HG02938 (cell line): ENCODE measurements at regions not wholly inside any gene's neighbourhood (a gene's known extent, or its start where the extent isn't known, plus 50 kb on each side); places are given as distances from the start of the nearest gene placed in this dataset.
"Not testable (repeated sequence)": the region's sequence is repeated elsewhere in the genome, so short reads cannot be mapped to it uniquely, and the experiment has no call there.

ENCODE experiments used
- ATAC-seq: cut with Tn5 transposase; IDR thresholded peaks from one replicate; pipeline ENCODE4 v1.9.1; 2021; ENCODE audit warnings: mild to moderate bottlenecking, moderate library complexity; ENCODE audit not compliant: unreplicated experiment

DNA sequence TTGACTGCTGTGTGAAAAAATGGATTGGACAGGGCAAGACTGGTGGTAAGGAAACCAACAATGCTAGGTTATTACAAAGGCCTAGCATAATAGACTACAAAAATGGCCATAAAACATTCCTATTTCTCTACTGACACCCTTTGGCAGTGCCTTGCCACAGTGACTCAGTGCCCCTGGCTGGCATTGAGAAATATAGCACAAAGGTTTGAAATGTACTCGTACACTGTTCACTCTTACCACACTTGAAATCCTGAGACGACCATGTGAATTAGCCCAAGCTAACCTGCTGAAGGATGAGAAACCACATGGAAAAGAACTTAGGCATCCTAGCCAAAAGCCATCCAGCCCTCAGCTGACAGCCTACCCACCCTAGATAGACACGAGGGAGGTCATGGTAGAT, 149.8 kb upstream of the PALMD start:
- ATAC-seq = no peak

DNA sequence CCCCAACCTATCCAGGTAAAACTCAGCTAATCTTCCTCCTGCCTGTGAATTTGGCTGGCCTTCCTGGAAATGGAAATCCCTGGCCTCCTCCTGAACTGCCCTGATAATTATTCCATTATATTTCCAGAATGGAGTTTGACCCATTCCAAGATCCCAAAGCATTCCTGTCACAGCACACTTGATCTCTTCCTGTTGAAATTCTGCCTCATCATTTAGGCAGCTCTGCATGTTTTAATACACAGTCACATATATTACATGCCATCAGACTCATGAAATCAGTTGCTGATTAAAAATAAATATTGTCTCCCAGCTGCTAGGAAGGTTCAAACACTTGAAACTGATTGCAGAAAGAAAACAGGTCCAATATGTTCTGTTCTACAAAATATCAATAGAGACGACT, 148.2 kb upstream of the PALMD start:
- ATAC-seq = no peak

DNA sequence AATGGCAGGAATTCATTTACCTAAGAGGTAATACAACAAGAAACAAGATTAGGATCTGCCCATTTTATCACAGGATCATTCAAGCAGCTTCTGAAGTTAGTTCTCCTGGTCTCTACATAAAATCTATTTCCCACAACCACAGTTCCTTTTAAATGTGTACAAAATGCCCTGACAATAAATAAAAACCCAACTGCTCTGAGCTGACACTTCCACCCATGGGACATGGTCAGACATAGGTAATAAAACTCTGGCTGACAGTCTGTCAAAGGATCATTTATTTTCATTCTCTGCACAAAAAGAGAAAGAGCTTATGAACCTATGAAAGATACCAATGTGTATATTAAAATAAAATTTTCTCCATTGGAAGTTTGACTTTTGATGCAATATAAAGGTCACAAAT, 145.4 kb upstream of the PALMD start:
- no peak for ATAC-seq

DNA sequence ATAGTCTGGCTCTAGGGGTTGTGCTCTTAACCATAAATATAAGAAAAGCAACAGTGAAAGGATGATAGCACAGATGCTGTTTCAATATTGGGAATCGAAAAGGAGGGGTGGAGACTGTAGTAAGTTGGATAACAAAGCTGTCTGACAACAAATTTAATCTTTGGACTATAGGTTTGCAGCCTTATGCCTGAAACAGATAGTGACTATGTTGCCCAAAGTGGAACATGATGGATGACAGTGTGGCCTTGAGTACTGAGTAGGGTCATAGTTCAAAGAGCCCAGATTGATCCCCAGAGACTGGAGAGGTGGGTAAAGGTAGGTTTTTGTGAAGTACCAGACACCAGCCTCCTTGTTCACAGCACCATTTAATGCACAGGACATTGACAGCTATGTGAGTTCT, 144.0 kb upstream of the PALMD start:
- ATAC-seq = no peak

DNA sequence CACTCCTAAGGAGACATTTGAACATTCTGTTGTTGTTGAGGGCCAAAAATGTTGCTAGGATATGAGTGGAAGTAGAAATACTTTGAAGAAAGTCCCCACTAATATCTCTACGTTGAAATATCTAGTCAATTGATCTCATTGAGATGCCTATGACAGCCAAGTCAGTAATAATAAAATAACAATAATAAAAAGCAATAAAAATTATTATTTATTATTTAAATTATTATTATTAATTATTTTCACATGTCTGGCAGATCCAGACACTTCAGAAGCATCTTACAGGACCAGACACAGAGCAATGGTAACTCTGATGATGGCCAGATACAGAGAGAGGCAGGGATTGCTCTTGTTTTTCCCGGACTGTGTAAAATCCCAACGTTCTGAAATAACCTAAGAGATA, 143.5 kb upstream of the PALMD start:
- no peak for ATAC-seq

DNA sequence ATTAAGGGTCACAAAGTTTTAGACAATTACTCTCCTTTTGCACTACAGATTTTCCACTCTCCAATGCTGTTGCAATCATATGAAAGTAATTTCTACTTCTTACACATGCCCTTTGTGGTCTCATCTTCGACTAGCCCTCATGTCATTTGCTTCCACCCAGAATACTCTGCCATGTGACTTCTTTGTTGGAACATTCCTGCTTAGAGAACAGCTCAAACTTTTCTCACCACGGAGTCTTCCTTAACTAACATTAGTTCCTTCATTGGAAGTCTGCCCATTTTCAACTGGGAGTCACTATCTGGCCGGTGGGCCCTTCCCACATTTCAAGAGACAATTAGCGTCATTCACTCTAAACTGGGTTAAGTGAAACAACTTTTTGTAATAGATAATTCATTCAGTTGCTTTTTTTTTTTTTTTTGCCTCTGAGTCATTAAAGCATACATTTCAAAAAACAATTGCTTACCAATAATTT, 142.6 kb upstream of the PALMD start:
- no peak for ATAC-seq

DNA sequence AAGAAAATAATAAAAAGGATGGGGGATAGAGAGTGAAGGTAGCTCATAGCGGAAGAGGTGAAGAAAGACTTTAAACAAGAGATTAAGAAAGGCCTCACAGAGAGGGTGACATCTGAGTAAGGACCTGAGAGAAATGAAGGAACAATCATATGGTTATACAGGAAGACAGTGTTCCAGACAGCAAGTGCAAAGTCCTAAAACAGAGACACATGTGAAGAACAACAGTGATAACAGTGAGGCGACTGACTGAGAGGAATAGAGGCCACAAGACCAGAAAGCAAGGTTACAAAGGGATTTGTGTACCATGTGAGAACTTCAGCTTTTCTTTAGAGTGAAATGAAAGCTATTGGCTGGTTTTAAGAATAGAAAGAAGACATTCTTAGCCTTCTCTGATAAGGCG, 141.6 kb upstream of the PALMD start:
- no peak for ATAC-seq

DNA sequence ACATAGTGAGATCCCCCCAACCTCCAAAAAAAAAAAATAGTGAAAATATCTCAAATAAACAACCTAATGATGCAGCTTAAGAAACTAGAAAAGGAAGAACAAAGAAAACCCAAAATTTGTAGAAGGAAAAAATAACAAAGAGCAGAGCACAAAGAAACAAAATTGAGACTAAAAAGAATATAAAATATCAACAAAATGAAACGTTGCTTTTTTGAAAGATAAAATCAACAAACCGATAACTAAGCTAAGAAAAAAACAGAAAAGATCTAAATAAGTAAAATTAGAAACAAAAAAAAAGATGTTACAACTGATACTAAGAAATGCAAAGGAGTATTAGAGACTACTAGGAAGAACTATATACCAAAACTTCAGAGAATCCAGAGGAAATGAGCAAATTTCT, 139.3 kb upstream of the PALMD start:
- no peak for ATAC-seq

DNA sequence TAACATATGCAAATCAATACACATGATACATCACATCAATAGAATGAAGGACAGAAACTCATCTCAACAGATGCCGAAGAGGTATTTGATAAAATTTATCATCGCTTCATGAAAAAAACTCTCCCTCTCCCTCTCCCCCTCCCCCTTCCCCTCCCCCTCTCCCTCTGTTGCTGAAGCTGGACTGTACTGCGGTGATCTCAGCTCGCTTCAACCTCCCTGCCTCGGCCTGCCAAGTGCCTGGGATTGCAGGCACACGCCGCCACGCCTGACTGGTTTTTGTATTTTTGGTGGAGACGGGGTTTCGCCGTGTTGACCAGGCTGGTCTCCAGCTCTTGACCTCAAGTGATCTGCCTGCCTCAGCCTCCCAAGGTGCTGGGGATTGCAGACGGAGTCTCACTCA, 138.5 kb upstream of the PALMD start:
- not testable (repeated sequence) for ATAC-seq

DNA sequence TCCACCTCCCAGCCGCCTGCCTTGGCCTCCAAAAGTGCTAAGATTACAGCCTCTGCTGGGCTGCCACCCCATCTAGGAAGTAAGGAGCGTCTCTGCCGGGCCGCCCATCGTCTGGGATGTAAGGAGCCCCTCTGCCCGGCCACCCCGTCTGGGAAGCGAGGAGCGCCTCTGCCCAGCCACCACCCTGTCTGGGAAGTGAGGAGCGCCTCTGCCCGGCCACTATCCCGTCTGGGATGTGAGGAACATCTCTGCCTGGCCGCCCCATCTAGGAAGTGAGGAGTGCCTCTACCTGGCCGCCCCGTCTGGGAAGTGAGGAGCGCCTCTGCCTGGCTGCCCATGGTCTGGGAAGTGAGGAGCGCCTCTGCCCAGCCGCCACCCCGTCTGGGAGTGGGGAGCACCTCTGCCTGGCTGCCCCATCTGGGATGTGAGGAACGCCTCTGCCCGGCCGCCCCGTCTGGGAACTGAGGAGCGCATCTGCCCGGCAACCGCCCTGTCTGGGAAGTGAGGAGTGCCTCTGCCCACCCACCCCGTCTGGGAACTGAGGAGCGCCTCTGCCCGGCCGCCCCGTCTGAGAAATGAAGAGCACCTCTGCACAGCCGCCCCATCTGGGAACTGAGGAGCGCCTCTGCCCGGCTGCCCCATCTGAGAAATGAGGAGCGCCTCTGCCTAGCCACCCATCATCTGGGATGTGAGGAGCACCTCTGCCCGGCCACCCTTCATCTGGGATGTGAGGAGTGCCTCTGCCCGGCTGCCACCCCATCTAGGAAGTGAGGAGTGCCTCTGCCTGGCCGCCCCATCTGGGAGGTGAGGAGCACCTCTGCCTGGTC, 137.8 kb upstream of the PALMD start:
- no peak for ATAC-seq

DNA sequence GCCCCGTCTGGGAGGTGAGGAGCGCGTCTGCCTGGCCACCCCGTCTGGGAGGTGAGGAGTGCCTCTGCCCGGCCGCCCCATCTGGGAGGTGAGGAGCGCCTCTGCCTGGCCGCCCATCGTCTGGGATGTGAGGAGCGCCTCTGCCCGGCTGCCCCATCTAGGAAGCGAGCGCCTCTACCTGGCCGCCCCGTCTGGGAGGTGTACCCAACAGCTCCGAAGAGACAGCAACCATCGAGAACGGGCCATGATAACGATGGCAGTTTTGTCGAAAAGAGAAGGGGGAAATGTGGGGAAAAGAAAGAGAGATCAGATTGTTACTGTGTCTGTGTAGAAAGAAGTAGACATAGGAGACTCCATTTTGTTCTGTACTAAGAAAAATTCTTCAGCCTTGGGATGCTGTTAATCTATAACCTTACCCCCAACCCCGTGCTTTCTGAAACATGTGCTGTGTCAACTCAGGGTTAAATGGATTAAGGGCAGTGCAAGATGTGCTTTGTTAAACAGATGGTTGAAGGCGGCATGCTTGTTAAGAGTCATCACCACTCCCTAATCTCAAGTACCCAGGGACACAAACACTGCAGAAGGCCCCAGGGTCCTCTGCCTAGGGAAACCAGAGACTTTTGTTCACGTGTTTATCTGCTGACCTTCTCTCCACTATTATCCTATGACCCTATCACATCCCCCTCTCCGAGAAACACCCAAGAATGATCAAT, 137.0 kb upstream of the PALMD start:
- not testable (repeated sequence) for ATAC-seq

DNA sequence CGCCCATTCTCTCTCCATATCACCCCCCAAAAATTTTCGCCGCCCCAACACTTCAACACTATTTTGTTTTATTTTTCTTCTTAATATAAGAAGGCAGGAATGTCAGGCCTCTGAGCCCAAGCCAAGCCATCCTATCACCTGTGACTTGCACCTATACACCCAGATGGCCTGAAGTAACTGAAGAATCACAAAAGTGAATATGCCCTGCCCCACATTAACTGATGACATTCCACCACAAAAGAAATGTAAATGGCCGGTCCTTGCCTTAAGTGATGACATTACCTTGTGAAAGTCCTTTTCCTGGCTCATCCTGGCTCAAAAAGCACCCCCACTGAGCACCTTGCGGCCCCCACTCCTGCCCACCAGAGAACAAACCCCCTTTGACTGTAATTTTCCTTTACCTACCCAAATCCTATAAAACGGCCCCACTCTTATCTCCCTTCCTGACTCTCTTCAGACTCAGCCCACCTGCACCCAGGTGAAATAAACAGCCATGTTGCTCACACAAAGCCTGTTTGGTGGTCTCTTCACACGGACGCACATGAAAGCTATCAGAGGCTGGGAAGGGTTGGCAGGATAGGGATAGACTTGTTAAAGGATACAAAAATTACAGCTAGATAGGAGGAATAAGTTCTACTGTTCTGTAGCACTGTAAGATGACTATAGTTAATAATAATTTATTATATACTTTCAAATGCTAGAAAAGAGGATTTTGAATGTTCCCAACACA, 130.9 kb upstream of the PALMD start:
- not testable (repeated sequence) for ATAC-seq

DNA sequence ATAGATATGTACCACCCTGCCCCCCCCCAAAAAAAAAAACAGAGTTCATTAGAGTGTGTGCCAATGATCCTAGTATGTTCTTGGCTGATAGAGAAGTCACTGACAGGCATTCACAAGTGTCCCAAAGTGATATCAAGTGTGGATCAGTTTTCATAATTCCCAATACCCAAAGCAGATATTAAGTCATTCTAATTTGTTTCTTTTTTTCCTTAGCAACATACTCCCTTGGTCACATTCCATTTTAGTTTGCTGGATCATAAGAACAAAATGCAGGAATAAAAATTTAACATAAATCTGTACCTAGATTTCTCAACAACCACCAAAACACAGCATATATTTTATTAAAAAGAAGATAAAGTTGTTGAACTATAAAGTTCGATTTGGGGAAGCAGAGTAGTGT, 129.8 kb upstream of the PALMD start:
- ATAC-seq = no peak

DNA sequence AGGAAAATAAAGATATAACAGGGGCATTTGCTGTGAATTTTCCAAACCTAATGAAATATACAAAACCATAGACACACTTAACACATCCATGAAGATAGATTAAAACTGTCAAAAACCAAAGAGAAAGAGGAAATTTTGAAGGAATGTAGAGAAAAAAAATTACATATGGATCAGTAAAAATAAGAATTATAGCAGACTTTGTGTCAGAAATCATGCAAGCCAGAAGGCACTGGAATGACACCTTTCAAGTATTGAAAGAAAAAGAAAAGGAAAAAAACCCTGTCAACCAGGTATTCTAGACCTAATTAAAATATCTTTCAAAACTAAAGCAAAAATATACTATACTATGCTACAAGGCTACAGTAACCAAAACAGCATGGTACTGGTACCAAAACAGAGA, 125.8 kb upstream of the PALMD start:
- no peak for ATAC-seq

DNA sequence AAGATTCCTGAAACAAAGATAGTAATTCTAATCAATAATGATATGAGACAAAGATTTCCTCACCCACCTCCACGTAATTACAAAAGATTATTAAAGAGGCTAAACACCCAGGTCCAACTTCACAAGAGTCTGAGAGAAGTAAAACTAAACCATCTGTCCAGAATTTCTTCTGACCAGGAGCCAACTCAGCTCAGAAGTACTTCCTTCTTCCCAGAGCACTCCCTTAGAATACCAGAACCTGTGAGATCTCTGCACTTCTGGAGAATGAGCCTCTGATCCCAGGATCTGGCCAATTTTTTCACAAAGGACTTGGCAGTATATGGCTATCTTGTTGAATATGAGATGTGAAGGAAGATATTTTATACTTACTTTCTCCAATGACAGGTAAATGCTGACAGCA, 120.6 kb upstream of the PALMD start:
- ATAC-seq = no peak

DNA sequence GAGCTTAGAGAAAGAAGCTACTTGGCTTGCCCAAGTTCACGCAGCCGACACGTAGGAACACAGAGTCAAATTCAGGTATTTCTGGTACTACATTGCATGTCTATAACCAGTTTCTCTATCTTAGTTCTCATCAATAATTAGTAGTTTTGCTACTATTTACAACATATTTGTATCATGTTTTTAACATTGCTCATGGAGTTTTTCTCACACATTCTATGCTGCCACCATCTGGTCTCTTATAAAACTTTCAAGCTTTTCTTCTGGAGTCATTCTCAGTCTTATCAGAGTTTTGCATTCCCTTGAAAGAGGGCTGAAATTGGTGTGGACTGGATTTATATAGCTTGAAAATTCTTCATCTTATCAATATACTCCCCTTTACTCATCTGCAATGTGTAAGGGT, 118.8 kb upstream of the PALMD start:
- no peak for ATAC-seq

DNA sequence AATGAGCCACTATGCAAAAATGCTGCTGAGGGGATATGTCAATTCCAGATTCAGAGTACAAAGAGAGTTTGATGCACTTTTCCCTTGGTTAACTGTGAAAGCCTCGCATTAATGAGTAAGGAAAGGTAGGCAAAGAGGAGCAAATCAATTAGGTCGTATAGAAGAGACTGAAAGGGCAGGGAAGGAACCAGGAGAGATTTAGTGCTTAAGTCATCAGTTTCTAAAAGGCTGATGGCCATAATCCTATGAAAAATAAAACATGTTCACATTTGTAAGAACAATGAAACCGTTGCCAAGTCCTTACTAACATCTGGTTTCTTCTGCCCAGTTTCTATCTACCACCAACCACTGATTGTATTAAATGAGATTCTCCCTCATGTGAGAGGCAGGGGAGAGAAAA, 118.4 kb upstream of the PALMD start:
- ATAC-seq = no peak

DNA sequence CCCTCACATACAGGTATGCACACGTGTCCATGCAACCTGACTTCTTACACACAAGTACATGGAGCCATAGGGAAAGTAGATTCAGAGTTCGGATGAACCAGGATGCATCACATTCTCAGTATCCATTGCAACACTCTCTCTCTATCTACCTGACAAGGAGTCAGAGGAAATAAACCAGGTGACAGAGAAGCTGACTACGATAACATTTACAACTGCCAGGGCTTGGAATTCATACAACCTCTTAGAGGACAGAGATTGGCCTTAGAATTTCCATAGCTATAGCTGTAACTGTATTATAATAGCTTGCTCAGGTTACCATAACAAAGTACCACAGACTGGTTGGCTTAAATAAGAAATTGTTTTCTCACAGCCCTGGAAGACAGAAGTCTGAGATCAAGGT, 116.9 kb upstream of the PALMD start:
- no peak for ATAC-seq

DNA sequence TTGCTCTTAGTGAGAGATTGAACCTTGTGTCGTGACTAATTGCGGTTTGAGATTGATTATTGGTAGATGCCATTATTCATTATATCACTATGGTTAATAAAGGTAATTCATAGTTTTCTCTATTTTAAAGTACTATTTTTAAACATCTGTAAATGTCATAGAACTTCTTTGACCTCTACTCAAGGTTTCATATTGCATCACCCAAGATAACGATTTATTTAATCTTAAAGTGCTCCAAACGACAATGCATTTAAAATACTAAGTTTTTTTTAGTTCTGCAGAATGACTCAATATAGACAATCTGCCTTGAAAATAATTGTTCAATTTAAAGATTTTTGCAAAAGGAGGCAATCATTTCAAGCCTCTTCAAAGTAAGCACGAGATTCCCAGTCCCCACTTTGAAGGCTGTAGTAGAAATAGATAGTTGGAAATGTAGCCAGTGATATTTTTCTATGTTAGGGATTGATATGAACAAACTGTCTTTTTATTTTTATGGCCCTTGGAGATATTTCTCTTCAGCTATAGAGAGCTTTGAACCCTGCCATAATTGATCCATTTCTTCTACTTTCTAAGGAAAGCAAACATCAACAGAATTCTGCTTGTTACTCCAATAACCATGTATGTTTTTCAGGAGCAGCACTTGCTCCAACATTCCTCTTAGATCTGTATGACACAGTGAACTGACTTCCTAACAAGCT, 114.2 kb upstream of the PALMD start:
- ATAC-seq = no peak

DNA sequence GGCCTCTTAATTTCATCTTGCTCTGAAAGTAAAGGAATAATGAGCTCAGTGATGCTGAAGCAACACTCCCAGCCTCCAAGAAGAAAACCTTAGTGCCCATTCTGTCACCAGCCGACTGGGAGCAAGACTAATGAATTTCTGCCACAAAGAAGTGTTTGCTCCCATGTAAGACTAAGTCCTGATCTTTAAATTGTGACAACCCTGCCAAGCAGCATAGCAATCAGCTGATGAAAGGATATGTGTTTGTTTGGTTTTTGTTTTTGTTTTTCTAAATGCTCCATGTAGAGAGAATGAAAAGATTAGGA, 113.7 kb upstream of the PALMD start:
- no peak for ATAC-seq

DNA sequence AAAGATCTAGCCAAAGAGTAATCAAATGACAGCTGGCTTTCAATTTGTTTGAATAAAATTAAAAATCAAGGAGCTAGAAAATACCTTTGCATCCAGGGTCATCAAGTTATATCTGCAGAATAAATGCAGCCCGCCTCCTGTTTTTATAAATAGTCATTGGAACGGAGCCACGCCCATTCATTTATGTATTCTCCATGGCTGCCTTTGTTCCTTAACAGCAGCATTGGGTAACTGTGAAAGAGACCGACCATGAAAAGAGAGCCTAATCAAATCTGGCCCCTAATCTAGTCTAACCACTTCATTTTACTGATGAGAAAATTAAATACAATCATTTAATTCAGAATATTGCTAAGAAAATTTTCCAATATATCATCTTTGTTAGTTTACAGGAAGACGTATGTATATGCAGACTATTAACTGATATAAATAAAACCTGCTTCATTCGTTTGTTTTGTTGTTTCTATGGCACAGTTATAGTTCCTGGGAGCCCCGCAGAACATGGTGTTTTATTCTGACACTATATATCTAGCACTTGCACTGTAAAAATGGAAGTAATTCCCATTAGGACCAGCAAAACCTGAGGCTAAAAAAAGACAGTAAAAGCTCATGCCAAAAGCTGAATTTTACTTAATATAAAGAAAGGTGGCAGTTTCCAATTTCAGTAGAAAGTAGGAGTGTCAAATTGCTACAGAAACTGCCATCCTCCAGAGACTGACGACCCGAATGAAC, 111.8 kb upstream of the PALMD start:
- no peak for ATAC-seq
